T-cell (primary cell): ENCODE measurements at regions not wholly inside any gene's neighbourhood (a gene's known extent, or its start where the extent isn't known, plus 50 kb on each side); places are given as distances from the start of the nearest gene placed in this dataset.
"Not testable (repeated sequence)": the region's sequence is repeated elsewhere in the genome, so short reads cannot be mapped to it uniquely, and the experiment has no call there.

Experiments used
- ATAC-seq, 4 experiments: fragments of 200-7000 bp in 3 of 4; fragments of 150-1000 bp in 1 of 4; cut with Tn5 transposase; replicated peaks in 1 of 4; 1 replicate in 3 of 4; 2 replicates in 1 of 4; pipeline ENCODE4 v1.10.0; 2021; ENCODE audit warnings: moderate library complexity in 3 of 4, mild to moderate bottlenecking in 2 of 4, moderate number of reproducible peaks in 1 of 4
- CTCF ChIA-PET, 2 donors: fragments of 300-600 bp; sonication (Branson Sonifier 250); formaldehyde crosslinking; loops; one replicate each; lab custom pipeline; 2022; ENCODE audit warnings: antibody characterized with exemption in 2 of 2; lab: Charles Lee
- POLR2A ChIA-PET, 2 donors: fragments of 300-600 bp; sonication (Branson Sonifier 250); formaldehyde crosslinking; loops; one replicate each; lab custom pipeline; 2022; ENCODE audit warnings: antibody characterized with exemption in 2 of 2; lab: Charles Lee
- DNase-seq, 35 experiments: peaks; one replicate each; pipeline versions ENCODE4 v3.0.0 to v3.0.0-alpha.2; 2013 to 2023
- H3K27ac ChIP-seq: one replicate; pipeline ENCODE4 v1.5.1; 2013; ENCODE audit warnings: low read length
- H3K27me3 ChIP-seq, 2 experiments: replicated peaks in 1 of 2; 1 replicate in 1 of 2; 2 replicates in 1 of 2; pipeline versions ENCODE4 v1.6.1 to v1.7.0; 2013; ENCODE audit warnings: low read length in 1 of 2, mixed read lengths in 1 of 2; ENCODE audit not compliant: control insufficient read depth in 2 of 2, insufficient read depth in 2 of 2; ENCODE audit errors: extremely low read depth in 1 of 2
- H3K36me3 ChIP-seq, 2 donors: 1 replicate in 1 of 2; 2 replicates in 1 of 2; pipeline versions ENCODE4 v1.6.1 to v1.7.0; 2013; ENCODE audit warnings: low read length in 1 of 2; ENCODE audit not compliant: control insufficient read depth in 2 of 2, insufficient read depth in 1 of 2; ENCODE audit errors: extremely low read depth in 1 of 2
- H3K4me1 ChIP-seq, 2 experiments: 1 replicate in 1 of 2; 2 replicates in 1 of 2; pipeline versions ENCODE4 v1.6.1 to v1.7.0; 2013; ENCODE audit warnings: low read length in 2 of 2, mixed read lengths in 1 of 2; ENCODE audit not compliant: insufficient read depth in 2 of 2, control insufficient read depth in 1 of 2; ENCODE audit errors: extremely low read depth in 1 of 2
- H3K4me3 ChIP-seq, 2 donors: 1 replicate in 1 of 2; 2 replicates in 1 of 2; pipeline versions ENCODE4 v1.5.1 to v1.7.0; 2013; ENCODE audit warnings: mild to moderate bottlenecking in 2 of 2, low read length in 1 of 2, moderate library complexity in 1 of 2; ENCODE audit not compliant: control insufficient read depth in 1 of 2; ENCODE audit errors: extremely low read depth in 1 of 2
- H3K9me3 ChIP-seq: 2 replicates; pipeline ENCODE4 v1.7.0; 2013
- H3K27ac Mint-ChIP-seq, 2 donors: one replicate each; pipeline ENCODE4 v1.8.0; 2020 to 2021; ENCODE audit warnings: mild to moderate bottlenecking in 2 of 2, mixed read lengths in 2 of 2
- H3K27me3 Mint-ChIP-seq, 2 donors: one replicate each; pipeline ENCODE4 v1.8.0; 2021 to 2022; ENCODE audit warnings: mixed read lengths in 2 of 2
- H3K36me3 Mint-ChIP-seq: one replicate; pipeline ENCODE4 v1.8.0; 2021; ENCODE audit warnings: mixed read lengths
- H3K4me1 Mint-ChIP-seq, 3 donors: one replicate each; pipeline ENCODE4 v1.8.0; 2020 to 2022; ENCODE audit warnings: mixed read lengths in 3 of 3, mild to moderate bottlenecking in 1 of 3
- H3K4me3 Mint-ChIP-seq, 3 donors: one replicate each; pipeline ENCODE4 v1.8.0; 2020 to 2022; ENCODE audit warnings: mild to moderate bottlenecking in 3 of 3, mixed read lengths in 3 of 3, moderate library complexity in 3 of 3
- H3K9me3 Mint-ChIP-seq, 3 donors: one replicate each; pipeline ENCODE4 v1.8.0; 2020 to 2022; ENCODE audit warnings: mixed read lengths in 3 of 3
- WGBS: methylation state at CpG from one replicate; pipeline ENCODE4 v1.1.5; 2013; ENCODE audit warnings: missing lambda C conversion rate; ENCODE audit not compliant: insufficient coverage; 5-methylcytosine and 5-hydroxymethylcytosine counted together

- POLR2A ChIA-PET, DNase-seq, H3K36me3 Mint-ChIP-seq, H3K4me1 Mint-ChIP-seq, H3K9me3 ChIP-seq, H3K27ac Mint-ChIP-seq, H3K27me3 ChIP-seq, H3K9me3 Mint-ChIP-seq, H3K4me1 ChIP-seq, CTCF ChIA-PET, H3K27ac ChIP-seq, H3K27me3 Mint-ChIP-seq, H3K36me3 ChIP-seq, H3K4me3 ChIP-seq, H3K4me3 Mint-ChIP-seq: not testable (repeated sequence)
- 81% methylated on average over 7 of the region's 25 CpGs for WGBS
- peak in 2 of 4 experiments; percentile 28 to 39 for ATAC-seq
Observed at GRCh38 chr2:131831450-131832208, 303.9 kb downstream of the CCDC74A start.

DNA sequence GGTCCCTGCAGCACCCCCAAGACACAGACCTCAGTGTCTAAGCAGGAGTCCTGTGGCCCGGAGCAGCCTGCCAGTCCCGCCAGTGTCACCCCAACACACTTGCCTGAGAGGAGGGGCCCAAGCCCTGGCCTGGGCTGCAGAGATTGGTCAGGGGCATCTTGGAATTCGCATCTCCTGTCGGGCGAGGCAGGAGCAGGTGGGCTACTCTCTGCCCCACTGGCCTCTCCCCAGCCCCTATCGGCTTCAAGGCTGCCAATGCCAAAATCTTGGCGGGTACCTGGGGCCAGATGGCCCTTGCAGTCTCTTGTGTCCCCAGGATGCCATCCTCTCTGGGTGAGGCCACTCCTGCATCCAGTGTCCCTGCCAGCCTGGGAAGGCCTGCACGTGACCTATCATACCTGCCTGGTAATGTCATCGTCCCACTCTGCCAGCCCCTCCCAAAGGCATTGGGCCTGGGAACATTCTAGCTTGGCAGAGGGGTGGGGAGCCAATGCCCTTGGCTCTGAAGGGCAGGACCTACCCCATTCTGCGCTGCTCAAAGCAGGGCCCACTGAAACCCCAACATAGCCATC is 304.6 kb downstream of the CCDC74A start:
- 92% methylated on average over 6 of the region's 10 CpGs for WGBS
- H3K27ac ChIP-seq, H3K9me3 Mint-ChIP-seq, H3K4me3 Mint-ChIP-seq, ATAC-seq, H3K4me1 ChIP-seq, H3K36me3 ChIP-seq, CTCF ChIA-PET, H3K4me1 Mint-ChIP-seq, POLR2A ChIA-PET, H3K9me3 ChIP-seq, H3K27ac Mint-ChIP-seq, H3K27me3 ChIP-seq, H3K36me3 Mint-ChIP-seq, H3K4me3 ChIP-seq, H3K27me3 Mint-ChIP-seq, DNase-seq: not testable (repeated sequence)

DNA sequence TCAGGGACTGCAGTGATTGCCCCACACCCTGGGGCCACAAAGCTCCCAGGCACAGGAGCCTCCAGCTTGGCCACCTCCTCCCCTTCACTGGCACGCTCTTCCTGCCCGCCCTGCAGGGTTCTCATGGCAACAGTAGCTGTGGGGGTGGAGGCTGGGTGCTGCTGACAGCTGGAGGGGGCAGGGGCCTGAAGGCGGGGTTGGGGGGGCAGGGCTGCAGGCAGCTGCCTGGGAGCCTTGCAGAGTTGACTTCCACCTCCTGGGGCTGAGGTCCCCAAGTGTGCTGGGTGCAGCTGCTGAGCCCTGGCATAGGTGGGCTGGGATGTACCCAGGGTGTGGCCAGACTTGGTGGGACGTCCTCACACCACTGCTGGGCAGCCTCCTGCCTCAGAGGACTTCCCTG is 305.2 kb downstream of the CCDC74A start:
- WGBS: no CpG with 5 or more reads among the region's 4 CpGs
- ATAC-seq, H3K27ac ChIP-seq: not testable (repeated sequence)

GRCh38 chr2:131833367-131834202 is 305.9 kb downstream of the CCDC74A start:
- H3K4me3 Mint-ChIP-seq, H3K27ac Mint-ChIP-seq, H3K27me3 Mint-ChIP-seq, H3K4me1 Mint-ChIP-seq, ATAC-seq, H3K27ac ChIP-seq, H3K36me3 ChIP-seq, H3K36me3 Mint-ChIP-seq, H3K4me3 ChIP-seq, H3K4me1 ChIP-seq, H3K9me3 Mint-ChIP-seq, H3K27me3 ChIP-seq, DNase-seq, CTCF ChIA-PET, POLR2A ChIA-PET, H3K9me3 ChIP-seq: not testable (repeated sequence)
- WGBS: 88% methylated on average over 17 of the region's 24 CpGs

More for the DNA sequence above, 305.2 kb downstream of the CCDC74A start:
- H3K27me3 ChIP-seq, H3K9me3 ChIP-seq, H3K9me3 Mint-ChIP-seq, POLR2A ChIA-PET, H3K4me1 ChIP-seq, H3K36me3 ChIP-seq, H3K4me3 ChIP-seq, H3K4me3 Mint-ChIP-seq, H3K27me3 Mint-ChIP-seq, CTCF ChIA-PET, H3K36me3 Mint-ChIP-seq, H3K27ac Mint-ChIP-seq, H3K4me1 Mint-ChIP-seq, DNase-seq: not testable (repeated sequence)

DNA sequence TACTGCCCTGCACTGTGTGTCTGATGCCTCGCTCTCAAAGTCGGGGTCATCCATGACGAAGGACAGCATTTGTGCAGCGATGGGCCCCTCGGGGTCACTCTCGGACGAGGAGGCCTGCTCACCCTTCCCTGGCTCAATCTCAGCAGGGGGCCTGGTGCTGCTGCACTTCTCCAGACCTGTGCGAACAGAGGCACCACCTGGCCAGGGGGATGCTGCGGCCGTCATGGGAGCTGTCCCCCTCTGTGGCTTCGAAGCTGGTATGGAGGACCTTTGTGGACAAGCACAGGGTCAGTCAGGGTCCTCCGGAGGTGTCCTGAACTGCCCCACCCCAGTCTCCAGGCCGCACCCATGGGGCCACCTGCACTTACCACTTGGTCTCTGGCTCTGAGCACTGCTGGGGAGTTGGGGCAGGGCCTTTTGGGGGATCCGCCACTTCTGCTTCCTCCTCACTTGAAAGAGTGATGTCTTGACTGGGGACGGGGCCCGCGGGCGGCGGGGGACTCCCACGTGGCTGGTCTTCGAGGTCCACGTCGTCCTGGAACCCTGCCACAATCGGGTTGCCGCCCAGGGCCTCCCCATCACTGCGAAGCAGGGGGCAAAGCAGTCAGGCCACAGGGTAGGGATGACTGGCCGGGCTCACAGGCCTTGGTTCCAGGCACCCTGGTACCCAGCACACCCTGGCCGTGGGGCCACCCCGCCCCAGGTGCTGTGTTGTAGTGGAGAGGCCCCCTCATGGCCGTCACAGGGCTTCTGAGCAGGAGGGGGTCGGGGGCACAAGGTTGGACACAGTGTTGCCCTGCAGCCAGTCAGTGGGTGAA is 306.7 kb downstream of the CCDC74A start:
- H3K36me3 Mint-ChIP-seq, POLR2A ChIA-PET, H3K27me3 Mint-ChIP-seq, ATAC-seq, H3K4me1 Mint-ChIP-seq, H3K4me3 Mint-ChIP-seq, H3K27ac Mint-ChIP-seq, H3K27me3 ChIP-seq, DNase-seq, H3K9me3 Mint-ChIP-seq, CTCF ChIA-PET, H3K27ac ChIP-seq, H3K9me3 ChIP-seq, H3K36me3 ChIP-seq, H3K4me1 ChIP-seq, H3K4me3 ChIP-seq: not testable (repeated sequence)
- 81% methylated on average over 25 of the region's 31 CpGs for WGBS

DNA sequence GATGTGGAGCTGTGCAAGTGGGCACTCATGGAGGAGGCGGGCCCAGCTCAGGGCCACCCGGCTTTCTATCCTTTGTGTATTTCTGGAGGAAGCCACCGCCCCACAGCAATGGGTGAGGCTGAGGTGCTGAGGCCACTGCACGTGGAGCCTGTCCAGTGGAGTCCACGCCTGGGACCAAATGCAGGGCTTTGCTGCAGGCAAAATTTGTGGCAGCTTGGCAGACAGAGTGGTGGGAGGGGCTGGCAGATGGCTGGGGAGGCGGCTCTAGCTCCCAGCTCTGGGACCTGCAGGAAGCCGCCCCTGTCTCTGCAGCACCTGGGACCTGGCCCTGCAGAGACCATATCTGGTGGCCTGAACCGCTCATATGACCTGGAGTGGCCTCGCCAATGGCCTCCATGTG is 307.3 kb downstream of the CCDC74A start:
- H3K4me3 ChIP-seq, CTCF ChIA-PET, H3K27me3 ChIP-seq, H3K4me1 ChIP-seq, POLR2A ChIA-PET, H3K9me3 Mint-ChIP-seq, H3K27ac ChIP-seq, H3K4me1 Mint-ChIP-seq, ATAC-seq, H3K27ac Mint-ChIP-seq, H3K36me3 Mint-ChIP-seq, H3K36me3 ChIP-seq, DNase-seq, H3K4me3 Mint-ChIP-seq, H3K9me3 ChIP-seq: not testable (repeated sequence)
- WGBS: 74% methylated on average over 7 of the region's 9 CpGs
- peaks cover 2 to 14% of the 10 kb centered on the region in 2 donors for H3K27me3 Mint-ChIP-seq
